Activated B cell treated with CpG ODN at 0.5 μM for 24 hours (primary cell): ENCODE measurements at regions not wholly inside any gene's neighbourhood (a gene's known extent, or its start where the extent isn't known, plus 50 kb on each side); places are given as distances from the start of the nearest gene placed in this dataset.
"Not testable (repeated sequence)": the region's sequence is repeated elsewhere in the genome, so short reads cannot be mapped to it uniquely, and the experiment has no call there.

Source experiments
- ATAC-seq: fragments of 200-7000 bp; cut with Tn5 transposase; one replicate; pipeline ENCODE4 v1.10.0; 2021; ENCODE audit warnings: low read depth, mild to moderate bottlenecking, moderate library complexity
- CTCF ChIA-PET: fragments of 350-600 bp; sonication (Branson Sonifier 250); formaldehyde crosslinking; loops from one replicate; lab custom pipeline; 2021; ENCODE audit warnings: antibody characterized with exemption; lab: Charles Lee
- POLR2A ChIA-PET: fragments of 350-600 bp; sonication (Branson Sonifier 250); formaldehyde crosslinking; loops from one replicate; lab custom pipeline; 2021; ENCODE audit warnings: antibody characterized with exemption; lab: Charles Lee
- DNase-seq: peaks from one replicate; pipeline ENCODE4 v3.0.0; 2022
- H3K27ac Mint-ChIP-seq: one replicate; pipeline ENCODE4 v1.8.0; 2020; ENCODE audit warnings: mixed read lengths
- H3K27me3 Mint-ChIP-seq: one replicate; pipeline ENCODE4 v1.8.0; 2021; ENCODE audit warnings: mixed read lengths
- H3K36me3 Mint-ChIP-seq: one replicate; pipeline ENCODE4 v1.8.0; 2021; ENCODE audit warnings: low read depth, mixed read lengths
- H3K4me1 Mint-ChIP-seq: one replicate; pipeline ENCODE4 v1.8.0; 2021; ENCODE audit warnings: mixed read lengths
- H3K4me3 Mint-ChIP-seq: one replicate; pipeline ENCODE4 v1.8.0; 2020; ENCODE audit warnings: mild to moderate bottlenecking, mixed read lengths
- H3K9me3 Mint-ChIP-seq: one replicate; pipeline ENCODE4 v1.8.0; 2020; ENCODE audit warnings: mixed read lengths
- intact Hi-C: fragments of 100-400 bp; cut with micrococcal nuclease; formaldehyde crosslinking; loops from one replicate; pipeline ENCODE4 v1.15.1; 2024
- TF ChIP-seq, protein P1 (sequence below): fragments of 200-600 bp; IDR thresholded peaks from one replicate; pipeline ENCODE4 v1.8.0; 2022; ENCODE audit warnings: antibody characterized with exemption, mild to moderate bottlenecking

DNA sequence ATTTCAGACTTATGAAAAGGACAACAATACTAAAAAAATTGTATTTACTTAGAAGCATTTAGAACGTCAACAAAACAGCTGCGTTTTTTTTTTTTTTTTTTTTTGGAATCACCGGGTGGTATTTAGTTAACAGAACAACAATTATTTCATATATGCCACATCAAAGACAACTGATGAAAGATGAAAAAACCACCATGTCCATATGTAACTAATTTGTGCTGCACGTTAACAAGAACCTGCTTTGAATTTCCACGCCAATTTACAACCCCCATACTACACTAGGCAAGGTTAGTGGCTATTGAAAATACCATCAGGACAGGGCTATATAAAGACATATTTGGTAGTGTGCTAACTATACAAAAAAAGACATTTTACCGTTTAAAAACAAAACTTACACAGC, 189.3 kb upstream of the ROBO1 start:
- Mint-ChIP-seq H3K36me3 (no peaks in the 10 kb centered on the region), H3K27me3 (no peaks in the 10 kb centered on the region), H3K9me3 (peaks cover 2% of the 10 kb centered on the region), H3K27ac (no peak overlapping the region), H3K4me1 (no peaks in the 10 kb centered on the region), H3K4me3 (no peak overlapping the region)
- ChIA-PET CTCF (no interaction called here), POLR2A (no interaction called here)
- TF ChIP-seq, protein P1, sequence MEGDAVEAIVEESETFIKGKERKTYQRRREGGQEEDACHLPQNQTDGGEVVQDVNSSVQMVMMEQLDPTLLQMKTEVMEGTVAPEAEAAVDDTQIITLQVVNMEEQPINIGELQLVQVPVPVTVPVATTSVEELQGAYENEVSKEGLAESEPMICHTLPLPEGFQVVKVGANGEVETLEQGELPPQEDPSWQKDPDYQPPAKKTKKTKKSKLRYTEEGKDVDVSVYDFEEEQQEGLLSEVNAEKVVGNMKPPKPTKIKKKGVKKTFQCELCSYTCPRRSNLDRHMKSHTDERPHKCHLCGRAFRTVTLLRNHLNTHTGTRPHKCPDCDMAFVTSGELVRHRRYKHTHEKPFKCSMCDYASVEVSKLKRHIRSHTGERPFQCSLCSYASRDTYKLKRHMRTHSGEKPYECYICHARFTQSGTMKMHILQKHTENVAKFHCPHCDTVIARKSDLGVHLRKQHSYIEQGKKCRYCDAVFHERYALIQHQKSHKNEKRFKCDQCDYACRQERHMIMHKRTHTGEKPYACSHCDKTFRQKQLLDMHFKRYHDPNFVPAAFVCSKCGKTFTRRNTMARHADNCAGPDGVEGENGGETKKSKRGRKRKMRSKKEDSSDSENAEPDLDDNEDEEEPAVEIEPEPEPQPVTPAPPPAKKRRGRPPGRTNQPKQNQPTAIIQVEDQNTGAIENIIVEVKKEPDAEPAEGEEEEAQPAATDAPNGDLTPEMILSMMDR: no peak
- intact Hi-C loops: no loop called here
- ATAC-seq (no peak), DNase-seq (no peak)

DNA sequence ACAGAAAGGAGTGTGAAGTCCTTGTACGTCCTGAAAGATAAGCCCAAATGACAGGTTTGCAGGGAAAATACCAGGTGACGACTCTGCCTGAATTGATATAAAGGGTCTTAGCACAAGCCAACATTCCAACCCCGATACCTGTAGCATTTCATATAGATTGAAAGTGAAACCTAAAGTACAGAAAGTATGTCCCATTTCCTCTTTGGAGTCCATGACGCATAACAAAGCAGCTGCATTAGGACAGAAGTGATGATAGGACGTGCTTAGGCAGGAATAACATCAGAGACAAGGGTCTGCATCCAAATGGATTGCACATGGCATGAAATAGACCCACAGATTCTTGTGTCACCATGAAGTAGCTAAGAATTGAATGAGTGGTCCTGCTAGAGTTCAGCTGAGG, 187.0 kb upstream of the ROBO1 start:
- Mint-ChIP-seq H3K4me1 (no peaks in the 10 kb centered on the region), H3K36me3 (no peaks in the 10 kb centered on the region), H3K27ac (no peak overlapping the region), H3K9me3 (peaks cover 2% of the 10 kb centered on the region), H3K4me3 (no peak overlapping the region), H3K27me3 (no peaks in the 10 kb centered on the region)
- DNase-seq (no peak), ATAC-seq (no peak)
- TF ChIP-seq, protein P1: no peak
- intact Hi-C loops: no loop called here
- ChIA-PET POLR2A (no interaction called here), CTCF (no interaction called here)

DNA sequence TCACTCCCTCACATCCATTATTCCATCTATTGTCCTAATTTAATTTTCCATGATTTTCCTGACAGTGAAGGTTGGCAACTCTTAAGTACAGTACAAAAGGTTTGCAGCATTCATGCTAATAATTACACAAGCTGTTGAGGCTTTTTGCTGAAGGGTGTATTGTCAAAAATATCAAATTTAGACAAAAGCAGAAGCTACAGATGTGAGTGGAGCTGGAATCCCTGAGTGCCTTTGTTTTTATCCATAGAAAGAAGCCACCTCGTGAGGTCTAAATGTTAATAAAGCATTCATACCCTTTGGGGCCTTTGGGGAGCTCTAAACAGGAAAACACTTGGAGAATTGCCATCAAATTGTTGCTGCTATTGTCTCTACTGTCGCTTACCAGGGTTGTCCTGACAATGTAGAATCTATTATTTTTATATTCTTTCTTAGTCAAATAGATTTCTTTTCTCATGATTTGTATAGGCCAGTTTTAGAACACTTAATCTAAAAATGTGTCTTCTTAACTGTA, 185.8 kb upstream of the ROBO1 start:
- H3K9me3 Mint-ChIP-seq: peaks cover 2% of the 10 kb centered on the region
- ChIA-PET CTCF (no interaction called here), POLR2A (no interaction called here)
- H3K36me3 Mint-ChIP-seq: no peaks in the 10 kb centered on the region
- ATAC-seq (no peak), DNase-seq (no peak)
- no peaks in the 10 kb centered on the region for H3K4me1 Mint-ChIP-seq
- no peak overlapping the region for H3K27ac Mint-ChIP-seq
- intact Hi-C loops: no loop called here
- H3K27me3 Mint-ChIP-seq: no peaks in the 10 kb centered on the region
- TF ChIP-seq, protein P1: no peak
- no peak overlapping the region for H3K4me3 Mint-ChIP-seq

DNA sequence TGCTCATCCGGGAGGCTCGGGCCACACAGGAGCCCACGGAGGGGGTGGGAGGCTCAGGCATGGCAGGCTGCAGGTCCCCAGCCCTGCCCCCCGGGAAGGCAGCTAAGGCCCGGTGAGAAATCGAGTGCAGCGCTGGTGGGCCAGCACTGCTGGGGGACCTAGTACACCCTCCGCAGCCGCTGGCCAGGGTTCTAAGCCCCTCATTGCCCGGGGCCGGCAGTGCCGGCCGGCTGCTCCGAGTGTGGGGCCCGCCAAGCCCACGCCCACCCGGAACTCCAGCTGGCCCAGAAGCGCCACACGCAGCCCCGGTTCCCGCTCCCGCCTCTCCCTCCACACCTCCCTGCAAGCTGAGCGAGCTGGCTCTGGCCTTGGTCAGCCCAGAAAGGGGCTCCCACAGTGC, 183.6 kb upstream of the ROBO1 start:
- H3K4me3 Mint-ChIP-seq, H3K4me1 Mint-ChIP-seq, H3K36me3 Mint-ChIP-seq, H3K27ac Mint-ChIP-seq, DNase-seq, H3K27me3 Mint-ChIP-seq, H3K9me3 Mint-ChIP-seq, ATAC-seq, CTCF ChIA-PET, intact Hi-C loops, POLR2A ChIA-PET: not testable (repeated sequence)

DNA sequence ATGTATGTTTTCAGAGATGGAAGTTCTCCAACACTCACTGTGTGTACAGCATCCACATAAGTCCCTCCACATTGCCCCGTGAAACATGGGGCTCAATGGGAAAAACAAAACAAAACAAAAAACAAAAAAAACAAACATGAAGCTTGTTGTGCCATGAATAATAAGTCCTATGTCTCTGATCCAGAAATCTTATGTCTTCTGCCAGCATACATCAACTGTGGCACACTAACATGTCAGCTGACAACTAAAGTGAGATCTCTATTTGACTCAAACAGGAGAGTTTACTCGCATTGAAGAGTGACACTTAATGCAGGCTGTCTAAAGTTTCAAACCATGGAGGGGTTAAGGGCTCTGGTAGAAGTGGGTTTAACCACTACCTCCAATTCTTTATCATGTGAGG, 180.2 kb upstream of the ROBO1 start:
- ATAC-seq: no peak
- intact Hi-C loops: no loop called here
- DNase-seq: no peak
- CTCF ChIA-PET: no interaction called here
- Mint-ChIP-seq H3K9me3 (peaks cover 8% of the 10 kb centered on the region), H3K4me1 (no peaks in the 10 kb centered on the region), H3K36me3 (no peaks in the 10 kb centered on the region), H3K27ac (no peak overlapping the region), H3K4me3 (no peak overlapping the region), H3K27me3 (no peaks in the 10 kb centered on the region)
- TF ChIP-seq, protein P1: no peak
- POLR2A ChIA-PET: no interaction called here

DNA sequence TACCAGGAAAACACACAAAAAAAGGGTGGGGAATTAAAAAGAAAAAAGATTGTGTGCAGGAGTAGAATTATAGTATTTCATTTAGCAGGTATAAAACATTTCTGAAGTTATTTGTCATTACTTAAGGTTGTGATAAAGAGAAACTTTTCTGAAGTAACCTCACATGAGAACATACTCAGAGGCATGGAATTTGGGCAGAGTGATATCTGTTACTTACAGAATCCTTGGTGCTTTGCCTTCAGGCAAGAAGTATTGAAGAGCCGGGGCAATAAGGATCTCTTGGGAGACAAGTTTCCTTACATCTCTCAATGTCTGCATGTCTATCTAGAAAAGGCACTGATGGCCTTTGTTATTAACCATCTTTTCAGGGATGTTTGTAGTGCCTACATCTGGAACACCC, 179.7 kb upstream of the ROBO1 start:
- H3K9me3 Mint-ChIP-seq: peaks cover 8% of the 10 kb centered on the region
- CTCF ChIA-PET: no interaction called here
- intact Hi-C loops: no loop called here
- ATAC-seq: no peak
- no peaks in the 10 kb centered on the region for H3K36me3 Mint-ChIP-seq
- H3K4me3 Mint-ChIP-seq: no peak overlapping the region
- H3K4me1 Mint-ChIP-seq: no peaks in the 10 kb centered on the region
- no peaks in the 10 kb centered on the region for H3K27me3 Mint-ChIP-seq
- H3K27ac Mint-ChIP-seq: no peak overlapping the region
- DNase-seq: no peak
- POLR2A ChIA-PET: no interaction called here
- TF ChIP-seq, protein P1: no peak
